IMR-90 (cell line): ENCODE measurements at regions not wholly inside any gene's neighbourhood (a gene's known extent, or its start where the extent isn't known, plus 50 kb on each side); places are given as distances from the start of the nearest gene placed in this dataset.
A peak's percentile ranks its signal among the peaks of the same experiment; 100 is the strongest.

Experiments used
- ATAC-seq: fragments of 200-7000 bp; cut with Tn5 transposase; 2 replicates; pipeline ENCODE4 v1.9.1; 2020; ENCODE audit warnings: low read depth, mild to moderate bottlenecking, moderate library complexity
- BruUV-seq: library from RNA; stranded (reverse); fragments of 400-500 nt; replicated peaks from 2 replicates; lab custom pipeline; 2021; lab: Mats Ljungman, UMichigan
- CTCF ChIA-PET: fragments of 300-600 bp; formaldehyde crosslinking; extraction: SDS; loops from one replicate; lab custom pipeline; 2021; ENCODE audit warnings: antibody characterized with exemption; lab: Yijun Ruan, JAX
- POLR2A ChIA-PET: fragments of 300-600 bp; sonication (Branson Sonifier 250); formaldehyde crosslinking; loops from one replicate; lab custom pipeline; 2022; ENCODE audit warnings: antibody characterized with exemption; ENCODE audit not compliant: unreplicated experiment; lab: Charles Lee
- DNase-seq: peaks from one replicate; pipeline ENCODE4 v3.0.0; 2013
- H2AFZ ChIP-seq: replicated peaks from 2 replicates; pipeline ENCODE3; 2013; ENCODE audit warnings: low read length, mild to moderate bottlenecking; ENCODE audit not compliant: poor library complexity
- H2AK5ac ChIP-seq: 2 replicates; pipeline ENCODE4 v1.6.1; 2013; ENCODE audit warnings: low read depth, low read length, inconsistent platforms
- H2AK9ac ChIP-seq: replicated peaks from 2 replicates; pipeline ENCODE3; 2013; ENCODE audit warnings: mild to moderate bottlenecking, low read depth, low read length, moderate library complexity; ENCODE audit not compliant: poor library complexity
- H2BK120ac ChIP-seq: 2 replicates; pipeline ENCODE4 v1.6.1; 2013; ENCODE audit warnings: low read depth, low read length, inconsistent platforms
- H2BK15ac ChIP-seq: 3 replicates; pipeline ENCODE4 v1.6.1; 2013; ENCODE audit warnings: low read depth, low read length, inconsistent platforms
- H2BK20ac ChIP-seq: 2 replicates; pipeline ENCODE4 v1.6.1; 2013; ENCODE audit warnings: low read depth, mild to moderate bottlenecking, inconsistent platforms, low read length, moderate library complexity
- H2BK5ac ChIP-seq: 2 replicates; pipeline ENCODE4 v1.6.1; 2013; ENCODE audit warnings: mild to moderate bottlenecking, low read depth, low read length, inconsistent platforms; ENCODE audit not compliant: poor library complexity, severe bottlenecking
- H3K14ac ChIP-seq: replicated peaks from 2 replicates; pipeline ENCODE4 v1.6.1; 2013; ENCODE audit warnings: low read depth, low read length, inconsistent platforms
- H3K18ac ChIP-seq: 2 replicates; pipeline ENCODE4 v1.6.1; 2013; ENCODE audit warnings: low read depth, low read length, control low read depth
- H3K23ac ChIP-seq: 2 replicates; pipeline ENCODE4 v1.6.1; 2013; ENCODE audit warnings: low read depth, low read length, inconsistent platforms
- H3K27ac ChIP-seq: 2 replicates; pipeline ENCODE4 v1.5.1; 2013; ENCODE audit warnings: mild to moderate bottlenecking, control low read depth, low read length; ENCODE audit not compliant: insufficient read depth
- H3K27me3 ChIP-seq: 2 replicates; pipeline ENCODE4 v1.6.1; 2013; ENCODE audit warnings: low read length; ENCODE audit not compliant: control insufficient read depth, insufficient read depth
- H3K36me3 ChIP-seq: 2 replicates; pipeline ENCODE4 v1.6.1; 2013; ENCODE audit warnings: low read length, mixed read lengths; ENCODE audit not compliant: control insufficient read depth, insufficient read depth
- H3K4ac ChIP-seq: 2 replicates; pipeline ENCODE4 v1.6.1; 2013; ENCODE audit warnings: low read depth, low read length, inconsistent platforms
- H3K4me1 ChIP-seq: 2 replicates; pipeline ENCODE4 v1.6.1; 2013; ENCODE audit warnings: low read length, mixed read lengths; ENCODE audit not compliant: control insufficient read depth, insufficient read depth
- H3K4me2 ChIP-seq: 2 replicates; pipeline ENCODE4 v1.6.1; 2013; ENCODE audit warnings: low read depth, mild to moderate bottlenecking, control low read depth, low read length, moderate library complexity
- H3K4me3 ChIP-seq: 2 replicates; pipeline ENCODE4 v1.5.1; 2013; ENCODE audit warnings: low read depth, mild to moderate bottlenecking, control low read depth, low read length, moderate library complexity; ENCODE audit not compliant: insufficient read depth
- H3K56ac ChIP-seq: 2 replicates; pipeline ENCODE4 v1.6.1; 2013; ENCODE audit warnings: low read length, inconsistent platforms; ENCODE audit not compliant: insufficient read depth; ENCODE audit errors: extremely low read depth
- H3K79me1 ChIP-seq, 2 experiments: 2 replicates each; pipeline ENCODE4 v1.6.1; 2013; ENCODE audit warnings: low read length in 2 of 2, inconsistent platforms in 1 of 2, low read depth in 1 of 2
- H3K9ac ChIP-seq: 2 replicates; pipeline ENCODE4 v1.6.1; 2013; ENCODE audit warnings: low read depth, low read length, control low read depth
- H3K9me1 ChIP-seq: 2 replicates; pipeline ENCODE4 v1.6.1; 2013; ENCODE audit warnings: low read length, inconsistent platforms; ENCODE audit not compliant: insufficient read depth
- H3K9me3 ChIP-seq: 2 replicates; pipeline ENCODE4 v1.6.1; 2013; ENCODE audit warnings: low read length; ENCODE audit not compliant: control insufficient read depth, insufficient read depth
- H4K20me1 ChIP-seq: 2 replicates; pipeline ENCODE4 v1.6.1; 2013; ENCODE audit warnings: low read length, inconsistent platforms; ENCODE audit not compliant: insufficient read depth
- H4K5ac ChIP-seq: 2 replicates; pipeline ENCODE4 v1.6.1; 2013; ENCODE audit warnings: mild to moderate bottlenecking, low read depth, low read length, control low read depth
- H4K8ac ChIP-seq, 2 experiments: 2 replicates each; pipeline ENCODE4 v1.6.1; 2013; ENCODE audit warnings: low read depth in 2 of 2, low read length in 2 of 2, control low read depth in 1 of 2, inconsistent platforms in 1 of 2
- H4K91ac ChIP-seq: 2 replicates; pipeline ENCODE4 v1.6.1; 2013; ENCODE audit warnings: low read depth, low read length, inconsistent platforms; ENCODE audit not compliant: insufficient read depth
- MAFK ChIP-seq: IDR thresholded peaks from 2 replicates; pipeline ENCODE4 v1.6.1; 2012; ENCODE audit warnings: low read depth, low read length, improper control_type of control experiment
- RAD21 ChIP-seq: IDR thresholded peaks from 2 replicates; pipeline ENCODE4 v1.6.1; 2012; ENCODE audit warnings: low read length, improper control_type of control experiment
- SMC3 ChIP-seq: fragments of 150-350 bp; IDR thresholded peaks from 2 replicates; pipeline ENCODE4 v1.6.1; 2016; ENCODE audit warnings: low read depth, mild to moderate bottlenecking, antibody characterized with exemption, low read length, moderate library complexity
- WGBS, 2 experiments: methylation state at CpG; one replicate each; pipeline versions ENCODE4 v1.1.5 to v1.1.7; 2013; ENCODE audit warnings: missing lambda C conversion rate in 2 of 2; ENCODE audit not compliant: insufficient read length in 1 of 2; ENCODE audit errors: extremely low coverage in 2 of 2; 5-methylcytosine and 5-hydroxymethylcytosine counted together
- dilution Hi-C: fragments of 300-500 bp; cut with HindIII; formaldehyde crosslinking; loops from one replicate; pipeline ENCODE4 v1.14.3; 2018; ENCODE audit warnings: low sequenced_read_pairs; ENCODE audit not compliant: unreplicated experiment
- in situ Hi-C: fragments of 300-500 bp; cut with MboI; formaldehyde crosslinking; loops from 3 replicates; pipeline ENCODE4 v1.14.3; 2019; ENCODE audit warnings: low sequenced_read_pairs, inconsistent platforms, mixed read lengths
- intact Hi-C: fragments of 100-400 bp; cut with micrococcal nuclease; formaldehyde crosslinking; loops from 2 replicates; pipeline ENCODE4 v1.10.0; 2022
- TF ChIP-seq, protein P1 (sequence below): fragments of 150-350 bp; IDR thresholded peaks from 2 replicates; pipeline ENCODE4 v1.6.1; 2016; ENCODE audit warnings: low read depth, mild to moderate bottlenecking, low read length, moderate library complexity, borderline replicate concordance
- TF ChIP-seq, protein P2 (sequence below): fragments of 150-350 bp; IDR thresholded peaks from 2 replicates; pipeline ENCODE4 v1.6.1; 2017; ENCODE audit warnings: mild to moderate bottlenecking, antibody characterized with exemption, low read length, low read depth

- Histone ChIP-seq H3K9me1 (peaks cover 25% of the 10 kb centered on the region), H4K91ac (peak overlapping the region; percentile 92), H3K4me3 (no peak overlapping the region), H3K27ac (no peak overlapping the region; the same call in 1 of the 2 replicates), H3K14ac (peak overlapping the region; percentile 55), H2BK120ac (peak overlapping the region; percentile 98), H2AK5ac (peak overlapping the region; percentile 95), H2BK15ac (peak overlapping the region; percentile 94; the same call in 2 of the 3 replicates), H3K4me1 (peaks cover 27% of the 10 kb centered on the region), H3K79me1 (no peaks in the 10 kb centered on the region), H4K20me1 (no peaks in the 10 kb centered on the region), H3K56ac (peak overlapping the region; percentile 42; the same call in 1 of the 2 replicates), H3K9ac (no peak overlapping the region), H3K4me2 (no peak overlapping the region), H2BK5ac (peak overlapping the region; percentile 69), H3K9me3 (peaks cover 3% of the 10 kb centered on the region; the same call in 1 of the 2 replicates), H3K27me3 (no peaks in the 10 kb centered on the region), H2BK20ac (peak overlapping the region; percentile 98), H3K23ac (peak overlapping the region; percentile 95; the same call in 1 of the 2 replicates), H4K5ac (peak overlapping the region; percentile 62; the same call in 1 of the 2 replicates), H4K8ac (peak overlapping the region; percentile 68 to 83), H3K36me3 (no peaks in the 10 kb centered on the region), H3K18ac (peak overlapping the region; percentile 78; the same call in 1 of the 2 replicates), H2AFZ (peak overlapping the region; percentile 69), H2AK9ac (peak overlapping the region; percentile 59), H3K4ac (peak overlapping the region; percentile 97)
- ChIA-PET POLR2A (no interaction called here), CTCF (no interaction called here)
- dilution Hi-C loops = no loop called here
- no CpG with 5 or more reads among the region's 7 CpGs for WGBS, 2 experiments
- TF ChIP-seq MAFK (no peak), SMC3 (no peak), RAD21 (no peak)
- TF ChIP-seq, protein P1, sequence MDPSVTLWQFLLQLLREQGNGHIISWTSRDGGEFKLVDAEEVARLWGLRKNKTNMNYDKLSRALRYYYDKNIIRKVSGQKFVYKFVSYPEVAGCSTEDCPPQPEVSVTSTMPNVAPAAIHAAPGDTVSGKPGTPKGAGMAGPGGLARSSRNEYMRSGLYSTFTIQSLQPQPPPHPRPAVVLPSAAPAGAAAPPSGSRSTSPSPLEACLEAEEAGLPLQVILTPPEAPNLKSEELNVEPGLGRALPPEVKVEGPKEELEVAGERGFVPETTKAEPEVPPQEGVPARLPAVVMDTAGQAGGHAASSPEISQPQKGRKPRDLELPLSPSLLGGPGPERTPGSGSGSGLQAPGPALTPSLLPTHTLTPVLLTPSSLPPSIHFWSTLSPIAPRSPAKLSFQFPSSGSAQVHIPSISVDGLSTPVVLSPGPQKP = no peak
- TF ChIP-seq, protein P2, sequence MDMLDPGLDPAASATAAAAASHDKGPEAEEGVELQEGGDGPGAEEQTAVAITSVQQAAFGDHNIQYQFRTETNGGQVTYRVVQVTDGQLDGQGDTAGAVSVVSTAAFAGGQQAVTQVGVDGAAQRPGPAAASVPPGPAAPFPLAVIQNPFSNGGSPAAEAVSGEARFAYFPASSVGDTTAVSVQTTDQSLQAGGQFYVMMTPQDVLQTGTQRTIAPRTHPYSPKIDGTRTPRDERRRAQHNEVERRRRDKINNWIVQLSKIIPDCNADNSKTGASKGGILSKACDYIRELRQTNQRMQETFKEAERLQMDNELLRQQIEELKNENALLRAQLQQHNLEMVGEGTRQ = no peak
- no peak for ATAC-seq
- DNase-seq = no peak
- in situ Hi-C loops = no loop called here
- intact Hi-C loops = no loop called here
- no TSS peak for BruUV-seq
Measured at GRCh38 chr22:27462190-27462589, 339.4 kb downstream of the MN1 start.
